ENCODE measurements at regions not wholly inside any gene's neighbourhood (a gene's known extent, or its start where the extent isn't known, plus 50 kb on each side); places are given as distances from the start of the nearest gene placed in this dataset.

DNA sequence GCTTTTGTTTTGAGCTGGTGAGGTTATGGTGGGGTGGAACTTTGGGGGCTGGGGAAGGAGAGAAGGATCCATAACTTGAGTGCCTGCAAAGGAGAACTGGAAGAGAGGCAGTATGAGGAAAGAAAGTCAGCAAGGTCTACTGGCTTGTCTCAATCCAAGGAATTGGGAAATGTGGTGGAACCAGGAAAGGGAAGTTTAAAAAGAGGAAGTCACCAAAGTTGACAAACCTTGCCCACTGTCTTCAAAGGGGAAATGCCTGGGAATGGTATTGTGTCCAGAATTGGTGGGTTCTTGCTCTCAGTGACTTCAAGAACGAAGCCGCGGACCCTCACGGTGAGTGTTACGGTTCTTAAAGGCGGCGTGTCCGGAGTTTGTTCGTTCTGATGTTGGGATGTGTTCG lies 304.1 kb upstream of the FAM98A start (continued):
- TF ChIP-seq, protein P1, sequence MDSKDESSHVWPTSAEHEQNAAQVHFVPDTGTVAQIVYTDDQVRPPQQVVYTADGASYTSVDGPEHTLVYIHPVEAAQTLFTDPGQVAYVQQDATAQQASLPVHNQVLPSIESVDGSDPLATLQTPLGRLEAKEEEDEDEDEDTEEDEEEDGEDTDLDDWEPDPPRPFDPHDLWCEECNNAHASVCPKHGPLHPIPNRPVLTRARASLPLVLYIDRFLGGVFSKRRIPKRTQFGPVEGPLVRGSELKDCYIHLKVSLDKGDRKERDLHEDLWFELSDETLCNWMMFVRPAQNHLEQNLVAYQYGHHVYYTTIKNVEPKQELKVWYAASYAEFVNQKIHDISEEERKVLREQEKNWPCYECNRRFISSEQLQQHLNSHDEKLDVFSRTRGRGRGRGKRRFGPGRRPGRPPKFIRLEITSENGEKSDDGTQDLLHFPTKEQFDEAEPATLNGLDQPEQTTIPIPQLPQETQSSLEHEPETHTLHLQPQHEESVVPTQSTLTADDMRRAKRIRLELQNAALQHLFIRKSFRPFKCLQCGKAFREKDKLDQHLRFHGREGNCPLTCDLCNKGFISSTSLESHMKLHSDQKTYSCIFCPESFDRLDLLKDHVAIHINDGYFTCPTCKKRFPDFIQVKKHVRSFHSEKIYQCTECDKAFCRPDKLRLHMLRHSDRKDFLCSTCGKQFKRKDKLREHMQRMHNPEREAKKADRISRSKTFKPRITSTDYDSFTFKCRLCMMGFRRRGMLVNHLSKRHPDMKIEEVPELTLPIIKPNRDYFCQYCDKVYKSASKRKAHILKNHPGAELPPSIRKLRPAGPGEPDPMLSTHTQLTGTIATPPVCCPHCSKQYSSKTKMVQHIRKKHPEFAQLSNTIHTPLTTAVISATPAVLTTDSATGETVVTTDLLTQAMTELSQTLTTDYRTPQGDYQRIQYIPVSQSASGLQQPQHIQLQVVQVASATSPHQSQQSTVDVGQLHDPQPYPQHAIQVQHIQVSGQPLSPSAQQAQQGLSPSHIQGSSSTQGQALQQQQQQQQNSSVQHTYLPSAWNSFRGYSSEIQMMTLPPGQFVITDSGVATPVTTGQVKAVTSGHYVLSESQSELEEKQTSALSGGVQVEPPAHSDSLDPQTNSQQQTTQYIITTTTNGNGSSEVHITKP (tag by site-specific recombination; IDR thresholded peaks at IDR 0.05): no peak

DNA sequence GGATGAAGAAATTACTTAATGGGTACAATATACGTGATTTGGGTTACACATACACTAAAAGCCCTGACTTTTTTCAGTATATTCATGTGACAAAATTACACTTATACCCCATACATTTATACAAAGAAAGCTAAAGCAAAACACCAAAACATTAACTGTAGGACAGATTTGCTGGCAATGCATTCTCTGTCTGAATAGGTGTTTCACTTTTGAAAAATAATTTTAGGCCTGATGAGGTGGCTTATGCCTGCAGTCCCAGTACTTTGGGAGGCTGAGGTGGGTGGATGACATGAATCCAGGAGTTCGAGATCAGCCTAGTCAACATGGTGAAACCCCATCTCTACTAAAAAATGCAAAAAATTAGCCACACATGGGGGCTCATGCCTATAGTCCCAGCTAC lies 301.5 kb upstream of the FAM98A start:
- Histone ChIP-seq H3K4me1 (ENCODE audit: control insufficient read depth, insufficient read depth, low read length) (no peaks in the 10 kb centered on the region), H3K27ac (ENCODE audit: extremely low read depth, low read depth, low read length) (no peak overlapping the region), H3K36me3 (ENCODE audit: control insufficient read depth in 2 of 2, insufficient read depth in 1 of 2, low read length in 2 of 2) (no peaks in the 10 kb centered on the region), H3K9me3 (ENCODE audit: control insufficient read depth, insufficient read depth, low read depth, low read length) (no peaks in the 10 kb centered on the region), H3K4me3 (ENCODE audit: low read depth, low read length) (no peak overlapping the region)
- TF ChIP-seq SCRT1 (tag by site-specific recombination; IDR thresholded peaks at IDR 0.05; ENCODE audit: borderline replicate concordance) (no peak), IKZF3 (tag by site-specific recombination; IDR thresholded peaks at IDR 0.05) (no peak), ZNF555 (tag by site-specific recombination; conservative IDR thresholded peaks at IDR 0.05) (no peak), ZNF76 (tag by site-specific recombination; IDR thresholded peaks at IDR 0.05; ENCODE audit: borderline replicate concordance, low read depth) (no peak), ZNF776 (tag by site-specific recombination; IDR thresholded peaks at IDR 0.05; ENCODE audit: borderline replicate concordance) (no peak), ZNF404 (tag by site-specific recombination; IDR thresholded peaks at IDR 0.05) (no peak)
- TF ChIP-seq, protein P2, sequence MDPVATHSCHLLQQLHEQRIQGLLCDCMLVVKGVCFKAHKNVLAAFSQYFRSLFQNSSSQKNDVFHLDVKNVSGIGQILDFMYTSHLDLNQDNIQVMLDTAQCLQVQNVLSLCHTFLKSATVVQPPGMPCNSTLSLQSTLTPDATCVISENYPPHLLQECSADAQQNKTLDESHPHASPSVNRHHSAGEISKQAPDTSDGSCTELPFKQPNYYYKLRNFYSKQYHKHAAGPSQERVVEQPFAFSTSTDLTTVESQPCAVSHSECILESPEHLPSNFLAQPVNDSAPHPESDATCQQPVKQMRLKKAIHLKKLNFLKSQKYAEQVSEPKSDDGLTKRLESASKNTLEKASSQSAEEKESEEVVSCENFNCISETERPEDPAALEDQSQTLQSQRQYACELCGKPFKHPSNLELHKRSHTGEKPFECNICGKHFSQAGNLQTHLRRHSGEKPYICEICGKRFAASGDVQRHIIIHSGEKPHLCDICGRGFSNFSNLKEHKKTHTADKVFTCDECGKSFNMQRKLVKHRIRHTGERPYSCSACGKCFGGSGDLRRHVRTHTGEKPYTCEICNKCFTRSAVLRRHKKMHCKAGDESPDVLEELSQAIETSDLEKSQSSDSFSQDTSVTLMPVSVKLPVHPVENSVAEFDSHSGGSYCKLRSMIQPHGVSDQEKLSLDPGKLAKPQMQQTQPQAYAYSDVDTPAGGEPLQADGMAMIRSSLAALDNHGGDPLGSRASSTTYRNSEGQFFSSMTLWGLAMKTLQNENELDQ (tag by site-specific recombination; IDR thresholded peaks at IDR 0.05; ENCODE audit: low read depth): no peak
- TF ChIP-seq, protein P3, sequence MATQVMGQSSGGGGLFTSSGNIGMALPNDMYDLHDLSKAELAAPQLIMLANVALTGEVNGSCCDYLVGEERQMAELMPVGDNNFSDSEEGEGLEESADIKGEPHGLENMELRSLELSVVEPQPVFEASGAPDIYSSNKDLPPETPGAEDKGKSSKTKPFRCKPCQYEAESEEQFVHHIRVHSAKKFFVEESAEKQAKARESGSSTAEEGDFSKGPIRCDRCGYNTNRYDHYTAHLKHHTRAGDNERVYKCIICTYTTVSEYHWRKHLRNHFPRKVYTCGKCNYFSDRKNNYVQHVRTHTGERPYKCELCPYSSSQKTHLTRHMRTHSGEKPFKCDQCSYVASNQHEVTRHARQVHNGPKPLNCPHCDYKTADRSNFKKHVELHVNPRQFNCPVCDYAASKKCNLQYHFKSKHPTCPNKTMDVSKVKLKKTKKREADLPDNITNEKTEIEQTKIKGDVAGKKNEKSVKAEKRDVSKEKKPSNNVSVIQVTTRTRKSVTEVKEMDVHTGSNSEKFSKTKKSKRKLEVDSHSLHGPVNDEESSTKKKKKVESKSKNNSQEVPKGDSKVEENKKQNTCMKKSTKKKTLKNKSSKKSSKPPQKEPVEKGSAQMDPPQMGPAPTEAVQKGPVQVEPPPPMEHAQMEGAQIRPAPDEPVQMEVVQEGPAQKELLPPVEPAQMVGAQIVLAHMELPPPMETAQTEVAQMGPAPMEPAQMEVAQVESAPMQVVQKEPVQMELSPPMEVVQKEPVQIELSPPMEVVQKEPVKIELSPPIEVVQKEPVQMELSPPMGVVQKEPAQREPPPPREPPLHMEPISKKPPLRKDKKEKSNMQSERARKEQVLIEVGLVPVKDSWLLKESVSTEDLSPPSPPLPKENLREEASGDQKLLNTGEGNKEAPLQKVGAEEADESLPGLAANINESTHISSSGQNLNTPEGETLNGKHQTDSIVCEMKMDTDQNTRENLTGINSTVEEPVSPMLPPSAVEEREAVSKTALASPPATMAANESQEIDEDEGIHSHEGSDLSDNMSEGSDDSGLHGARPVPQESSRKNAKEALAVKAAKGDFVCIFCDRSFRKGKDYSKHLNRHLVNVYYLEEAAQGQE (tag by site-specific recombination; IDR thresholded peaks at IDR 0.05): no peak
- ChIA-PET CTCF (no interaction called here), POLR2A (no interaction called here)

DNA sequence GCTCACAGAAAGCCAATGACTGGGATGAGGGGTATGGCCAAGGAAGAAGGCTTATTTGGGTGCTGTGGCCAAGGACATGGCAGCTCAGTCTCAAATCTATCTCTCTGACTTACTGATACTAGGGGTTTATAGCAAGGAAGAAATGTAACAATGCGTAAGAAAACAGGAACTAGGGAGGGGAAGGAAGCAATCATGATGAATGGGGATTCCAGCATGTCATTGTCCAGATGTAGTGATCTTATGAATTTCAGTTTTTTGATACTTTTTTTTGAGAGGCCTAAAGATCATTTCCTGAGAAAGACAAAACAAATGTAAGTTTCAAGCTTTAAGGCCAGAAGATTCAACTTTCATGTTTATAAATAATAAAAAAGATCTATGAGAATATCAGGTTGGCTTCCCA lies 298.6 kb upstream of the FAM98A start:
- Histone ChIP-seq H3K27ac (ENCODE audit: extremely low read depth, low read depth, low read length) (no peak overlapping the region), H3K36me3 (ENCODE audit: control insufficient read depth in 2 of 2, insufficient read depth in 1 of 2, low read length in 2 of 2) (no peaks in the 10 kb centered on the region), H3K9me3 (ENCODE audit: control insufficient read depth, insufficient read depth, low read depth, low read length) (no peaks in the 10 kb centered on the region), H3K4me3 (ENCODE audit: low read depth, low read length) (no peak overlapping the region), H3K4me1 (ENCODE audit: control insufficient read depth, insufficient read depth, low read length) (no peaks in the 10 kb centered on the region)
- ChIA-PET CTCF (no interaction called here), POLR2A (no interaction called here)
- TF ChIP-seq ZNF416 (tag by site-specific recombination; IDR thresholded peaks at IDR 0.05) (no peak), SP2 (tag by site-specific recombination; IDR thresholded peaks at IDR 0.05) (no peak), KLF9 (tag by site-specific recombination; IDR thresholded peaks at IDR 0.05; ENCODE audit: low read depth) (no peak), ZNF596 (tag by site-specific recombination; IDR thresholded peaks at IDR 0.05) (no peak), MEIS1 (CRISPR knock-in tag; IDR thresholded peaks at IDR 0.05; ENCODE audit: borderline replicate concordance) (no peak), ZNF121 (tag by site-specific recombination; IDR thresholded peaks at IDR 0.05) (no peak), ZNF426 (tag by site-specific recombination; IDR thresholded peaks at IDR 0.05) (no peak), ZBTB17 (tag by site-specific recombination; IDR thresholded peaks at IDR 0.05) (no peak), ZNF114 (tag by site-specific recombination; IDR thresholded peaks at IDR 0.05) (no peak)
- TF ChIP-seq, protein P4, sequence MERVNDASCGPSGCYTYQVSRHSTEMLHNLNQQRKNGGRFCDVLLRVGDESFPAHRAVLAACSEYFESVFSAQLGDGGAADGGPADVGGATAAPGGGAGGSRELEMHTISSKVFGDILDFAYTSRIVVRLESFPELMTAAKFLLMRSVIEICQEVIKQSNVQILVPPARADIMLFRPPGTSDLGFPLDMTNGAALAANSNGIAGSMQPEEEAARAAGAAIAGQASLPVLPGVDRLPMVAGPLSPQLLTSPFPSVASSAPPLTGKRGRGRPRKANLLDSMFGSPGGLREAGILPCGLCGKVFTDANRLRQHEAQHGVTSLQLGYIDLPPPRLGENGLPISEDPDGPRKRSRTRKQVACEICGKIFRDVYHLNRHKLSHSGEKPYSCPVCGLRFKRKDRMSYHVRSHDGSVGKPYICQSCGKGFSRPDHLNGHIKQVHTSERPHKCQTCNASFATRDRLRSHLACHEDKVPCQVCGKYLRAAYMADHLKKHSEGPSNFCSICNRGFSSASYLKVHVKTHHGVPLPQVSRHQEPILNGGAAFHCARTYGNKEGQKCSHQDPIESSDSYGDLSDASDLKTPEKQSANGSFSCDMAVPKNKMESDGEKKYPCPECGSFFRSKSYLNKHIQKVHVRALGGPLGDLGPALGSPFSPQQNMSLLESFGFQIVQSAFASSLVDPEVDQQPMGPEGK (tag by site-specific recombination; IDR thresholded peaks at IDR 0.05): no peak
- TF ChIP-seq, protein P5, sequence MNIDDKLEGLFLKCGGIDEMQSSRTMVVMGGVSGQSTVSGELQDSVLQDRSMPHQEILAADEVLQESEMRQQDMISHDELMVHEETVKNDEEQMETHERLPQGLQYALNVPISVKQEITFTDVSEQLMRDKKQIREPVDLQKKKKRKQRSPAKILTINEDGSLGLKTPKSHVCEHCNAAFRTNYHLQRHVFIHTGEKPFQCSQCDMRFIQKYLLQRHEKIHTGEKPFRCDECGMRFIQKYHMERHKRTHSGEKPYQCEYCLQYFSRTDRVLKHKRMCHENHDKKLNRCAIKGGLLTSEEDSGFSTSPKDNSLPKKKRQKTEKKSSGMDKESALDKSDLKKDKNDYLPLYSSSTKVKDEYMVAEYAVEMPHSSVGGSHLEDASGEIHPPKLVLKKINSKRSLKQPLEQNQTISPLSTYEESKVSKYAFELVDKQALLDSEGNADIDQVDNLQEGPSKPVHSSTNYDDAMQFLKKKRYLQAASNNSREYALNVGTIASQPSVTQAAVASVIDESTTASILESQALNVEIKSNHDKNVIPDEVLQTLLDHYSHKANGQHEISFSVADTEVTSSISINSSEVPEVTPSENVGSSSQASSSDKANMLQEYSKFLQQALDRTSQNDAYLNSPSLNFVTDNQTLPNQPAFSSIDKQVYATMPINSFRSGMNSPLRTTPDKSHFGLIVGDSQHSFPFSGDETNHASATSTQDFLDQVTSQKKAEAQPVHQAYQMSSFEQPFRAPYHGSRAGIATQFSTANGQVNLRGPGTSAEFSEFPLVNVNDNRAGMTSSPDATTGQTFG (tag by site-specific recombination; IDR thresholded peaks at IDR 0.05; ENCODE audit: borderline replicate concordance): no peak

Data from HEK293 (cell line).